ENCODE measurements at regions not wholly inside any gene's neighbourhood (a gene's known extent, or its start where the extent isn't known, plus 50 kb on each side); places are given as distances from the start of the nearest gene placed in this dataset.

DNA sequence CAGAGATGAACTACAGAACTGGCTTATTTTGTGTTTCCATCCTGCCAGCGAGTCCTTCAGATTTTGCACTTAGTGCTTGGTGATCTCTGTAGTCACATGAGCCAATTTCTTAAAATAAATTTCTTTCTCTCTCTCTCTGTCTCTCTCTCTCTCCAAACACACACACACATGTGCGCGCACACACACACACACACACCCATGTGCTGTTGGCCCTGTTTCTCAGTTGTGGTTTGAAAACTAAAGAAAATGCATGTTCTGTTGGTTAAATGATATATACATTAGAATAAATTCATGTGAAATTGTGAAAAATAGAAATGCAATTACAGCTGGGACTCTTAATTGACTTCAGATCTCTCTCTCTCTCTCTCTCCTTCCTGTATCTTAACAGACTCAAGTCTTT lies 399.3 kb downstream of the FAT4 start:
- TF ChIP-seq RXRA (IDR thresholded peaks at IDR 0.05) (no peak), TAF1 (conservative IDR thresholded peaks at IDR 0.05) (no peak), JUND (IDR thresholded peaks at IDR 0.05) (no peak), HNF4G (IDR thresholded peaks at IDR 0.05) (no peak), HNF4A (conservative IDR thresholded peaks at IDR 0.05) (no peak), EGR1 (IDR thresholded peaks at IDR 0.05; ENCODE audit: low read depth in 2 of 2) (no peak), SP1 (IDR thresholded peaks at IDR 0.05) (no peak), FOXA1 (IDR thresholded peaks at IDR 0.05) (no peak), FOXA2 (IDR thresholded peaks at IDR 0.05) (no peak), RAD21 (IDR thresholded peaks at IDR 0.05) (no peak), YY1 (IDR thresholded peaks at IDR 0.05) (no peak), GABPA (IDR thresholded peaks at IDR 0.05 in 1 of 2, conservative IDR thresholded peaks at IDR 0.05 in 1 of 2) (no peak), NR2F2 (IDR thresholded peaks at IDR 0.05) (no peak)
- TF ChIP-seq, protein P1, sequence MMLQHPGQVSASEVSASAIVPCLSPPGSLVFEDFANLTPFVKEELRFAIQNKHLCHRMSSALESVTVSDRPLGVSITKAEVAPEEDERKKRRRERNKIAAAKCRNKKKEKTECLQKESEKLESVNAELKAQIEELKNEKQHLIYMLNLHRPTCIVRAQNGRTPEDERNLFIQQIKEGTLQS (IDR thresholded peaks at IDR 0.05), result no peak
- TF ChIP-seq, protein P2, sequence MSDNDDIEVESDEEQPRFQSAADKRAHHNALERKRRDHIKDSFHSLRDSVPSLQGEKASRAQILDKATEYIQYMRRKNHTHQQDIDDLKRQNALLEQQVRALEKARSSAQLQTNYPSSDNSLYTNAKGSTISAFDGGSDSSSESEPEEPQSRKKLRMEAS (IDR thresholded peaks at IDR 0.05), result no peak
- TF ChIP-seq, protein P3, sequence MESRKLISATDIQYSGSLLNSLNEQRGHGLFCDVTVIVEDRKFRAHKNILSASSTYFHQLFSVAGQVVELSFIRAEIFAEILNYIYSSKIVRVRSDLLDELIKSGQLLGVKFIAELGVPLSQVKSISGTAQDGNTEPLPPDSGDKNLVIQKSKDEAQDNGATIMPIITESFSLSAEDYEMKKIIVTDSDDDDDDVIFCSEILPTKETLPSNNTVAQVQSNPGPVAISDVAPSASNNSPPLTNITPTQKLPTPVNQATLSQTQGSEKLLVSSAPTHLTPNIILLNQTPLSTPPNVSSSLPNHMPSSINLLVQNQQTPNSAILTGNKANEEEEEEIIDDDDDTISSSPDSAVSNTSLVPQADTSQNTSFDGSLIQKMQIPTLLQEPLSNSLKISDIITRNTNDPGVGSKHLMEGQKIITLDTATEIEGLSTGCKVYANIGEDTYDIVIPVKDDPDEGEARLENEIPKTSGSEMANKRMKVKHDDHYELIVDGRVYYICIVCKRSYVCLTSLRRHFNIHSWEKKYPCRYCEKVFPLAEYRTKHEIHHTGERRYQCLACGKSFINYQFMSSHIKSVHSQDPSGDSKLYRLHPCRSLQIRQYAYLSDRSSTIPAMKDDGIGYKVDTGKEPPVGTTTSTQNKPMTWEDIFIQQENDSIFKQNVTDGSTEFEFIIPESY (IDR thresholded peaks at IDR 0.05), result no peak
- TF ChIP-seq, protein P4, sequence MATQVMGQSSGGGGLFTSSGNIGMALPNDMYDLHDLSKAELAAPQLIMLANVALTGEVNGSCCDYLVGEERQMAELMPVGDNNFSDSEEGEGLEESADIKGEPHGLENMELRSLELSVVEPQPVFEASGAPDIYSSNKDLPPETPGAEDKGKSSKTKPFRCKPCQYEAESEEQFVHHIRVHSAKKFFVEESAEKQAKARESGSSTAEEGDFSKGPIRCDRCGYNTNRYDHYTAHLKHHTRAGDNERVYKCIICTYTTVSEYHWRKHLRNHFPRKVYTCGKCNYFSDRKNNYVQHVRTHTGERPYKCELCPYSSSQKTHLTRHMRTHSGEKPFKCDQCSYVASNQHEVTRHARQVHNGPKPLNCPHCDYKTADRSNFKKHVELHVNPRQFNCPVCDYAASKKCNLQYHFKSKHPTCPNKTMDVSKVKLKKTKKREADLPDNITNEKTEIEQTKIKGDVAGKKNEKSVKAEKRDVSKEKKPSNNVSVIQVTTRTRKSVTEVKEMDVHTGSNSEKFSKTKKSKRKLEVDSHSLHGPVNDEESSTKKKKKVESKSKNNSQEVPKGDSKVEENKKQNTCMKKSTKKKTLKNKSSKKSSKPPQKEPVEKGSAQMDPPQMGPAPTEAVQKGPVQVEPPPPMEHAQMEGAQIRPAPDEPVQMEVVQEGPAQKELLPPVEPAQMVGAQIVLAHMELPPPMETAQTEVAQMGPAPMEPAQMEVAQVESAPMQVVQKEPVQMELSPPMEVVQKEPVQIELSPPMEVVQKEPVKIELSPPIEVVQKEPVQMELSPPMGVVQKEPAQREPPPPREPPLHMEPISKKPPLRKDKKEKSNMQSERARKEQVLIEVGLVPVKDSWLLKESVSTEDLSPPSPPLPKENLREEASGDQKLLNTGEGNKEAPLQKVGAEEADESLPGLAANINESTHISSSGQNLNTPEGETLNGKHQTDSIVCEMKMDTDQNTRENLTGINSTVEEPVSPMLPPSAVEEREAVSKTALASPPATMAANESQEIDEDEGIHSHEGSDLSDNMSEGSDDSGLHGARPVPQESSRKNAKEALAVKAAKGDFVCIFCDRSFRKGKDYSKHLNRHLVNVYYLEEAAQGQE (IDR thresholded peaks at IDR 0.05), result no peak
- TF ChIP-seq, protein P5, sequence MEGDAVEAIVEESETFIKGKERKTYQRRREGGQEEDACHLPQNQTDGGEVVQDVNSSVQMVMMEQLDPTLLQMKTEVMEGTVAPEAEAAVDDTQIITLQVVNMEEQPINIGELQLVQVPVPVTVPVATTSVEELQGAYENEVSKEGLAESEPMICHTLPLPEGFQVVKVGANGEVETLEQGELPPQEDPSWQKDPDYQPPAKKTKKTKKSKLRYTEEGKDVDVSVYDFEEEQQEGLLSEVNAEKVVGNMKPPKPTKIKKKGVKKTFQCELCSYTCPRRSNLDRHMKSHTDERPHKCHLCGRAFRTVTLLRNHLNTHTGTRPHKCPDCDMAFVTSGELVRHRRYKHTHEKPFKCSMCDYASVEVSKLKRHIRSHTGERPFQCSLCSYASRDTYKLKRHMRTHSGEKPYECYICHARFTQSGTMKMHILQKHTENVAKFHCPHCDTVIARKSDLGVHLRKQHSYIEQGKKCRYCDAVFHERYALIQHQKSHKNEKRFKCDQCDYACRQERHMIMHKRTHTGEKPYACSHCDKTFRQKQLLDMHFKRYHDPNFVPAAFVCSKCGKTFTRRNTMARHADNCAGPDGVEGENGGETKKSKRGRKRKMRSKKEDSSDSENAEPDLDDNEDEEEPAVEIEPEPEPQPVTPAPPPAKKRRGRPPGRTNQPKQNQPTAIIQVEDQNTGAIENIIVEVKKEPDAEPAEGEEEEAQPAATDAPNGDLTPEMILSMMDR (IDR thresholded peaks at IDR 0.05; ENCODE audit: low read depth, low read length, missing input control), result no peak
- no peaks in the 10 kb centered on the region for H3K27me3 ChIP-seq (ENCODE audit: control insufficient read depth in 4 of 4, insufficient read depth in 4 of 4, low read length in 3 of 4)
- WGBS, result 97% methylated on average over 3 of the region's 3 CpGs
- no peaks in the 10 kb centered on the region for H3K4me1 ChIP-seq (ENCODE audit: control insufficient read depth in 4 of 4, insufficient read depth in 4 of 4, low read length in 3 of 4)
- no peak overlapping the region for H3K9ac ChIP-seq (ENCODE audit: low read depth in 1 of 2, low read length in 2 of 2)
- H3K27ac ChIP-seq (ENCODE audit: low read depth in 1 of 2, low read length in 2 of 2), result no peak overlapping the region
- no peak overlapping the region for H3K4me3 ChIP-seq (ENCODE audit: low read depth in 1 of 3, low read length in 3 of 3)
- no peaks in the 10 kb centered on the region for H3K36me3 ChIP-seq (ENCODE audit: control insufficient read depth in 4 of 4, insufficient read depth in 3 of 4, low read depth in 1 of 4, low read length in 3 of 4)
- DNase-seq (ENCODE audit: low spot score), result no peak
- no peaks in the 10 kb centered on the region for H3K9me3 ChIP-seq (ENCODE audit: control insufficient read depth in 4 of 4, low read length in 3 of 4)
